Testis (tissue), 2 donors: ENCODE measurements at regions not wholly inside any gene's neighbourhood (a gene's known extent, or its start where the extent isn't known, plus 50 kb on each side); places are given as distances from the start of the nearest gene placed in this dataset.

Experiments
- DNase-seq: peaks from one replicate; pipeline ENCODE4 v3.0.0-alpha.2; 2019
- H3K27ac ChIP-seq, 2 donors: fragments of 200-600 bp; sonication (generic); one replicate each; pipeline ENCODE4 v1.5.1; 2019
- H3K27me3 ChIP-seq: fragments of 200-600 bp; sonication (generic); one replicate; pipeline ENCODE4 v1.5.1; 2019
- H3K36me3 ChIP-seq: fragments of 200-600 bp; sonication (generic); one replicate; pipeline ENCODE4 v1.5.1; 2017; ENCODE audit warnings: low read depth; ENCODE audit errors: missing control alignments
- H3K4me1 ChIP-seq: fragments of 200-600 bp; sonication (generic); one replicate; pipeline ENCODE4 v1.5.1; 2019
- H3K4me3 ChIP-seq, 2 donors: fragments of 200-600 bp; sonication (generic); one replicate each; pipeline ENCODE4 v1.5.1; 2017 to 2019
- H3K9me3 ChIP-seq: fragments of 200-600 bp; sonication (generic); one replicate; pipeline ENCODE4 v1.5.1; 2017
- POLR2A ChIP-seq: fragments of 450-650 bp; IDR thresholded peaks from one replicate; pipeline ENCODE4 v1.6.1; 2017; ENCODE audit warnings: antibody characterized with exemption, mild to moderate bottlenecking, moderate library complexity
- WGBS, 2 donors: methylation state at CpG; one replicate each; pipeline ENCODE4 v1.1.5; 2018; 5-methylcytosine and 5-hydroxymethylcytosine counted together
- intact Hi-C: fragments of 100-400 bp; cut with DNase I; formaldehyde crosslinking; loops from one replicate; pipeline ENCODE4 v1.15.1; 2023; ENCODE audit warnings: low total_unique reads
- TF ChIP-seq, protein P1 (sequence below), 3 experiments: fragments of 450-650 bp in 2 of 3; fragments of 200-600 bp in 1 of 3; sonication (generic) in 1 of 3; IDR thresholded peaks; one replicate each; pipeline ENCODE4 v1.5.1; 2016 to 2019; ENCODE audit warnings: antibody characterized with exemption in 3 of 3, mild to moderate bottlenecking in 2 of 3, moderate library complexity in 1 of 3

DNA sequence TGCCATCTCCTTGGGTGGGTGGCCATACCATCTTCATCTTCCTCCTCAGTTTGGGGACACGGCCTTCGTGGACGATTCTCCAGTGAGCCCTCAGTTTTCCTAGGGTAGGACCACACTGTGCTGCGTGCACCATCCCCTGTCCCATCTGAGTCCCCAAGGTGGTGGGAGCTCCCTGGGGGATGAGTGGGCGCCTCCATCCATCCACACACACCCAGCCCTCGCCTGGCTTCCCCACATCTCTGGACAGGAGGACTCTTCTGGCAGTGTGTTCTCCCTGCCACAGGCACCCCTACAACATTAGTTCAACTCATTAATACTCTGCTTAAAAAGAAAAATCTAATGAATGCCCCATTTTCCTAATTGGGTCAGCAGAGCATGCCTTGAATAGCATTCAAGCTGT, 408.5 kb downstream of the SHANK2 start:
- H3K4me3 ChIP-seq, result no peak overlapping the region
- intact Hi-C loops, result no loop called here
- H3K27me3 ChIP-seq, result no peaks in the 10 kb centered on the region
- no peak overlapping the region for H3K27ac ChIP-seq
- H3K9me3 ChIP-seq, result no peaks in the 10 kb centered on the region
- TF ChIP-seq, protein P1, sequence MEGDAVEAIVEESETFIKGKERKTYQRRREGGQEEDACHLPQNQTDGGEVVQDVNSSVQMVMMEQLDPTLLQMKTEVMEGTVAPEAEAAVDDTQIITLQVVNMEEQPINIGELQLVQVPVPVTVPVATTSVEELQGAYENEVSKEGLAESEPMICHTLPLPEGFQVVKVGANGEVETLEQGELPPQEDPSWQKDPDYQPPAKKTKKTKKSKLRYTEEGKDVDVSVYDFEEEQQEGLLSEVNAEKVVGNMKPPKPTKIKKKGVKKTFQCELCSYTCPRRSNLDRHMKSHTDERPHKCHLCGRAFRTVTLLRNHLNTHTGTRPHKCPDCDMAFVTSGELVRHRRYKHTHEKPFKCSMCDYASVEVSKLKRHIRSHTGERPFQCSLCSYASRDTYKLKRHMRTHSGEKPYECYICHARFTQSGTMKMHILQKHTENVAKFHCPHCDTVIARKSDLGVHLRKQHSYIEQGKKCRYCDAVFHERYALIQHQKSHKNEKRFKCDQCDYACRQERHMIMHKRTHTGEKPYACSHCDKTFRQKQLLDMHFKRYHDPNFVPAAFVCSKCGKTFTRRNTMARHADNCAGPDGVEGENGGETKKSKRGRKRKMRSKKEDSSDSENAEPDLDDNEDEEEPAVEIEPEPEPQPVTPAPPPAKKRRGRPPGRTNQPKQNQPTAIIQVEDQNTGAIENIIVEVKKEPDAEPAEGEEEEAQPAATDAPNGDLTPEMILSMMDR (IDR thresholded peaks at IDR 0.05), result no peak
- no peak for TF ChIP-seq POLR2A
- 95 to 100% methylated on average over 6 of the region's 6 CpGs for WGBS, 2 donors
- no peaks in the 10 kb centered on the region for H3K4me1 ChIP-seq
- DNase-seq, result no peak
- no peaks in the 10 kb centered on the region for H3K36me3 ChIP-seq

DNA sequence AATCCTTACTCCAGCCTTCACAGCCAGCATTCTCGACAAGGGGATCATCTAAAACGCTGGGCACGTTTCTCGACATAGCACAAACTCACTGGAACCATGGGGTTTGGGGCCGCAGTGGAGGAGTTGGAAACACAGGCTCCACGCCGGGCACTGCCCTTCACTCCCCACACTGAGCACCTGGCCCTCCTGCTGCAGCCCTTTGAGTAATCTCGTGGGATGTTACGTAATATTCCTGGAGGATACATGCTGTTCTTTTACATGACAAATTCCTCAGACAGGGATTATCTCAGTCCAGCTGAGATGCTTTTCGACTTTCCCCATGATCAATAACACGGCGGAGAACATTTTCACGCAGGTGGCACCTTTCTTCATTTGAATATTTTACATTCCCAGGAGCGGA, 408.0 kb downstream of the SHANK2 start:
- H3K27ac ChIP-seq, result no peak overlapping the region
- no peaks in the 10 kb centered on the region for H3K4me1 ChIP-seq
- intact Hi-C loops, result no loop called here
- H3K9me3 ChIP-seq, result no peaks in the 10 kb centered on the region
- H3K4me3 ChIP-seq, result no peak overlapping the region
- no peak for DNase-seq
- H3K36me3 ChIP-seq, result no peaks in the 10 kb centered on the region
- no peaks in the 10 kb centered on the region for H3K27me3 ChIP-seq
- 77 to 81% methylated on average over 14 of the region's 14 CpGs for WGBS, 2 donors
- TF ChIP-seq, protein P1 (IDR thresholded peaks at IDR 0.05), result no peak
- TF ChIP-seq POLR2A, result no peak

GRCh38 chr11:70845591-70846041, 406.8 kb downstream of the SHANK2 start:
- DNase-seq, result no peak
- intact Hi-C loops, result no loop called here
- Histone ChIP-seq H3K36me3 (no peaks in the 10 kb centered on the region), H3K27me3 (no peaks in the 10 kb centered on the region), H3K4me1 (no peaks in the 10 kb centered on the region), H3K4me3 (no peak overlapping the region), H3K9me3 (no peaks in the 10 kb centered on the region), H3K27ac (no peak overlapping the region)
- 76 to 78% methylated on average over 16 of the region's 16 CpGs for whole genome bisulfite sequencing, 2 donors
- TF ChIP-seq, protein P1 (IDR thresholded peaks at IDR 0.05), result no peak
- TF ChIP-seq POLR2A, result no peak

DNA sequence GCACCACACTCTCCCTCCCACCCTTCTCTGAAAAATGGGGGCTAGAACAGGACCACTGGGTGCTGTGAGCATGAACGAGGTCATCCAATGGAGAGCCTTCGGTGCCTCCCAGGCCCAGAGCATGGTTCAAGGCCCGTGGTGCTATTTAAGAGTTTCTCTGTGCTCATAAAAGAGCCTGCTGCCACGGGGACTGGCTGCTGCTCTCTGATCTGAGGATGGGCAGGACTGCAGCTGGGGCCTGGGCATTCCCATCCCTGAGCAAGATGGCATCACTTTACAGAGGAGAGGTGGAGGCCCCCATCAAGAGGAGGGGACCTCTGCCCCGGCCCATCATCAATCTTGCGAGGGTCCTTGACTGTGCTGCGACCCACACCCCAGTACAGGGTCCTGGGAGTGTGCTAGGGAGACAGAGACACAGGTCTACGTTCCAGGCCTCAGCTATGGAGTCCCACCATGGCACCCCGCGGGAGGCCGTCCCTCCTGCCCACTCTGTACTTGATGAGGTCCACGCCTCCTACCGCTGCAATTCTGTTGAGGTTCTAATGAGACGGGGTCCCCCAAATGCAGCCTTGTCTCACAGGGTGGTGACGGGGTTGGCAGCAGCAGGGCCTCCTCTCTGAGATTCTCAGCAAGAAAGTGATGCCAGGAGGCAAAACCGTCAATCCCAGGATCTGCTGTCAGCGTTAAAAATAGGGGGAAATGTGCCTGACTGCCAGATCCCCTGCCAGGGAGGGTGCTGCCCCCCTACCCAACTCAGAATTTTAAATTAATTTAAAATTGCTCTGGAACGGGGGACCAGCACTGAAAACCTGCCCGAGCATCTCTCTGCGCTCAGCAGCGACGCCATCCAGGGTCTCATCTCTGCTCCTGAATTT, 405.4 kb downstream of the SHANK2 start:
- Histone ChIP-seq H3K4me3 (no peak overlapping the region), H3K36me3 (no peaks in the 10 kb centered on the region), H3K4me1 (no peaks in the 10 kb centered on the region), H3K27me3 (no peaks in the 10 kb centered on the region), H3K27ac (no peak overlapping the region), H3K9me3 (no peaks in the 10 kb centered on the region)
- no peak for TF ChIP-seq POLR2A
- TF ChIP-seq, protein P1 (IDR thresholded peaks at IDR 0.05), result no peak
- intact Hi-C loops, result no loop called here
- no peak for DNase-seq
- 91 to 98% methylated on average over 10 to 22 of the region's 22 CpGs for WGBS, 2 donors
